ENCODE measurements at regions not wholly inside any gene's neighbourhood (a gene's known extent, or its start where the extent isn't known, plus 50 kb on each side); places are given as distances from the start of the nearest gene placed in this dataset.
"Not testable (repeated sequence)": the region's sequence is repeated elsewhere in the genome, so short reads cannot be mapped to it uniquely, and the experiment has no call there.

DNA sequence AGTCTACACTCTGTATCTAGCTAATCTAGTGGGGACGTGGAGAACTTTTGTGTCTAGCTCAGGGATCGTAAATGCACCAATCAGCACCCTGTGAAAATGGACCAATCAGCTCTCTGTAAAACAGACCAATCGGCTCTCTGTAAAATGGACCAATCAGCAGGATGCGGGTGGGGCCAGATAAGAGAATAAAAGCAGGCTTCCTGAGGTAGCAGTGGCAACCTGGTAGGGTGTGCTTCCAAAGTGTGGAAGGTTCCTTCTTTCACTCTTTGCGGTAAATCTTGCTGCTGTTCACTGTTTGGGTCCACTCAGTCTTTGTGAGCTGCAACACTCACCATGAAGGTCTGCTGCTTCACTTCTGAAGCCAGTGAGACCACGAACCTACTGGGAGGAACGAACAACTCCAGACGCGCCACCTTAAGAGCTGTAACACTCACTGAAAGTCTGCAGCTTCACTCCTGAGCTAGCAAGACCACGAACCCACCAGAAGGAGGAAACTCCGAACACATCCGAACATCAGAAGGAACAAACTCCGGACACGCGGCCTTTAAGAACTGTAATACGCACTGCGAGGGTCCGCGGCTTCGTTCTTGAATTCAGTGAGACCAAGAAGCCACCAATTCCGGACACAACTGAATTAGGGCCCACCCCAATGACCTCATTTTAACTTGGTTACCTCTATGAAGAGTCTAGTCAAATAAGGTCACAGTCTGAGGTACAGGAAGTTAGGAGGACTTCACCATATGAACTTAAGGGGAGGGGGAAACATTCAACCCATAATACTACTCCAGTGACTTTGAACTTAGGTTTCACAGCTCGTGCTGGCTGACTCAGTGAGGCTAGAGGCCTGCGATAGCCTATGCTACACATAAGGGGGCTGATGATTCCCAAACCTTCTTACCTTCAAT lies 59.8 kb upstream of the LPGAT1 start:
- DNase-seq: not testable (repeated sequence)

DNA sequence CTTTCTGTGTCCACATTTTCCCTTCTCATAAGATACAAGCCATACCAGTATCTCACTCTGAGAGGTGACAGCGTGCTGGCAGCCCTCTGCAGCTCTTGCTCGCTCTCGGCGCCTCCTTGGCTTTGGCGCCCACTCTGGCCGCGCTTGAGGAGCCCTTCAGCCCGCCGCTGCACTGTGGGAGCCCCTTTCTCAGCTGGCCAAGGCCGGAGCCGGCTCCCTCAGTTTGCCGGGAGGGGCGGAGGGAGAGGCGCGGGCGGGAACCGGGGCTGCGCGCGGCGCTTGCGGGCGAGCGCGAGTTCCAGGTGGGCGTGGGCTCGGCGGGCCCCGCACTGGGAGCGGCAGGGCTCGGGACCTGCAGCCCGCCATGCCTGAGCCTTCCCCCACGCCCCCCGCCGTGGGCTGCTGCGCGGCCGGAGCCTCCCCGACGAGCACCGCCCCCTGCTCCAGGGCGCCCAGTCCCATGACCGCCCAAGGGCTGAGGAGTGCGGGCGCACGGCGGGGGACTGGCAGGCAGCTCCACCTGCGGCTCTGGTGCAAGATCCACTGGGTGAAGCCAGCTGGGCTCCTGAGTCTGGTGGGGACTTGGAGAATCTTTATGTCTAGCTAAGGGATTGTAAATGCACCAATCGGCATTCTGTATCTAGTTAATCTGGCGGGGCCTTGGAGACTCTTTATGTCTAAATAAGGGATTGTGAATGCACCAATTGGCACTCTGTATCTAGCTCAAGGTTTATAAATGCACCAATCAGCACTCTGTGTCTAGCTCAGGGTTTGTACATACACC lies 58.9 kb upstream of the LPGAT1 start:
- DNase-seq: not testable (repeated sequence)

DNA sequence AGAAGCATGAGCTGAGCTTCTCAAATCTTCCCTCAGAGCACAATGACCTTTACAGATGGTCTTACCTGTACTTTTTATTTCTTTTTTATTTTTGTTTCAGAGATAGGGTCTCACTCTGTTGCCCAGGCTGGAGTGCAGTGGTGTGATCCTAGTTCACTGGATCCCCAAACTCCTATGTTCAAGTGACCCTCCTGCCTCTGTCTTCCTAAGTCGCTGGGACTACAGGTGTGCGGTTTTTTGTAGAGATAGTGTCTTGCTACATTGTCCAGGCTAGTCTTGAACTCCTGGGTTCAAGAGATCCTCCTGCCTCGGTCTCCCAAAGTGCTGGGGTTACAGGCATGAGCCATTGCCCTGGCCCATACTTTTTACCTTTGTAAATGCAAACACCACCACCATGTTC lies 56.0 kb upstream of the LPGAT1 start:
- no peak for DNase-seq

DNA sequence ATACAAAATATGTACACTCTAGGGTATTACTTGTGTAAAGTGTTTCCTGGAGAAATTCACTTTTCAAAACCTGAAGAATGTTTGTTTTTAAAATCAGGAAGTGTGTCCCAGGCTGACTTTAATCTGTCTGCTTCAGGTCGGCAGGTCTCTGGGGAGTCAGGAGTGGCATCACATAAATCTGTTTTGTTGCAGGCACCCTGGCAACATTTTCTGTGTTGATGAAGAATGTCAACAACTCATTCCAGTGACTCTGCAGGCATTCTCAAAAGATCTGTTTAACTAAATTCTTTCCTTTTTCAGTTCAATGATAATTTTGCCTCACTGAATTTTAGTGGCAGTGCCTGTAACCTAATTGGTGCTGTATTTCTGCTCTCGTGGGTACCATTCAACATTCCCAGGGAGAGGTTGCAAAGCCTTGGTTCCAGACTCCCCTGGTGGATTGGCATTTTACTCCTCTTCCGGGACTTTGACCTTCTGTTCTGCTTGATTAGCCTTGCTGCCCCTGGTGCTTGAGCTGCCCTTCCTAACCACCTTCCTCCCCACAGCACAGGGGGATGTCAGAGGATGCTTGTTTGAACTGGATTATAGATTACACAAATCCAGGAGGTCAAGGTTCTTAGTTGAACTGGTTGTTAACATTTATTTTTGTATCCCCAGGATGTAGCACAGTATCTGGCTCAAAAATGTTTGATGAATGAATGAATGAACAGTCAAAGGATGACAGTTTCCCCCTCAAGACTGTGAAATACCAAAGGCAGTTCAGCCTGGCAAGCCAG lies 55.4 kb upstream of the LPGAT1 start:
- DNase-seq: no peak

DNA sequence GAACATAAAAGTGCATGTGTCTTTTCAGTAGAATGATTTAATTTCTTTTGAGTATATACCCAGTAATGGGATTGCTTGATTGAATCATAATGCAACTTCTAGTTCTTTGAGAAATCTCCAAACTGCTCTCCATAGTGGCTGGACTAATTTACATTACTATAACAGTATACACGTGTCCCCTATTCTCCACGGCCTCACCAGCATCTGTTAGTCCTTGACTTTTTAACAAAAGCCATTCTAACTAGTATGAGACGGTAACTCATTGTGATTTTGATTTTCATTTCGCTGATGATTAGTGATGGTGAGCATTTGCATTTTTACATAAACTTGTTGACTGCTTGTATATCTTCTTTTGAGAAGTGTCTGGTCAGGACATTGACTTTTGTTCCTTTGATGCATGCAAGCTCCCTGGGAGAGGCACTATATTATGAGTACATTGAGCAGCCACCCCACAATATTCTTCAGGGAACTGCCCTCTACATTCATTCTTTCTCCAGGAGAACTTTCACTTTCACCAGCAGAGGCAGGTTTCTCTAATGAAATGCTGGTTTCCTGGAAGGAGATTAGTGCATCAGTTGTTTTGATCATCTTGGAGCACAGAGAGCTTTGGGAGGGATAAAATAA lies 51.9 kb upstream of the LPGAT1 start:
- peak; percentile 11 for DNase-seq
